ENCODE measurements at regions not wholly inside any gene's neighbourhood (a gene's known extent, or its start where the extent isn't known, plus 50 kb on each side); places are given as distances from the start of the nearest gene placed in this dataset.

GRCh38 chr18:46278481-46279465 is 174.6 kb downstream of the HAUS1 start:
- no peak for TF ChIP-seq CTCF (IDR thresholded peaks at IDR 0.05; ENCODE audit: insufficient read depth, low read length, severe bottlenecking)
- Histone ChIP-seq H3K27me3 (ENCODE audit: control insufficient read depth, insufficient read depth, low read length) (no peaks in the 10 kb centered on the region), H3K4me3 (ENCODE audit: low read depth, low read length) (no peak overlapping the region), H3K36me3 (ENCODE audit: control insufficient read depth, insufficient read depth, low read length) (no peaks in the 10 kb centered on the region)
- FAIRE-seq (peak; percentile 18), DNase-seq (ENCODE audit: low read depth) (peak; percentile 39)

GRCh38 chr18:46279673-46280072 is 175.5 kb downstream of the HAUS1 start:
- Histone ChIP-seq H3K36me3 (ENCODE audit: control insufficient read depth, insufficient read depth, low read length) (no peaks in the 10 kb centered on the region), H3K4me3 (ENCODE audit: low read depth, low read length) (no peak overlapping the region), H3K27me3 (ENCODE audit: control insufficient read depth, insufficient read depth, low read length) (no peaks in the 10 kb centered on the region)
- FAIRE-seq (no peak), DNase-seq (ENCODE audit: low read depth) (no peak)
- TF ChIP-seq CTCF (IDR thresholded peaks at IDR 0.05; ENCODE audit: insufficient read depth, low read length, severe bottlenecking) = no peak

GRCh38 chr18:46281185-46282176 is 177.3 kb downstream of the HAUS1 start:
- FAIRE-seq = peak; percentile 73
- H3K36me3 ChIP-seq (ENCODE audit: control insufficient read depth, insufficient read depth, low read length) = no peaks in the 10 kb centered on the region
- peak; percentile 70 for DNase-seq (ENCODE audit: low read depth)
- peak; percentile 84 for TF ChIP-seq CTCF (IDR thresholded peaks at IDR 0.05; ENCODE audit: insufficient read depth, low read length, severe bottlenecking)
- H3K4me3 ChIP-seq (ENCODE audit: low read depth, low read length) = no peak overlapping the region
- no peaks in the 10 kb centered on the region for H3K27me3 ChIP-seq (ENCODE audit: control insufficient read depth, insufficient read depth, low read length)

- no peak for TF ChIP-seq CTCF (IDR thresholded peaks at IDR 0.05; ENCODE audit: insufficient read depth, low read length, severe bottlenecking)
- H3K36me3 ChIP-seq (ENCODE audit: control insufficient read depth, insufficient read depth, low read length) = no peaks in the 10 kb centered on the region
- FAIRE-seq = no peak
These were observed 178.0 kb downstream of the HAUS1 start for GRCh38 chr18:46282177-46282570.

GRCh38 chr18:46282646-46283045 is 178.5 kb downstream of the HAUS1 start:
- no peak overlapping the region for H3K4me3 ChIP-seq (ENCODE audit: low read depth, low read length)
- H3K36me3 ChIP-seq (ENCODE audit: control insufficient read depth, insufficient read depth, low read length) = no peaks in the 10 kb centered on the region
- no peak for DNase-seq (ENCODE audit: low read depth)
- TF ChIP-seq CTCF (IDR thresholded peaks at IDR 0.05; ENCODE audit: insufficient read depth, low read length, severe bottlenecking) = no peak
- H3K27me3 ChIP-seq (ENCODE audit: control insufficient read depth, insufficient read depth, low read length) = no peaks in the 10 kb centered on the region
- no peak for FAIRE-seq

More at GRCh38 chr18:46282177-46282570, 178.0 kb downstream of the HAUS1 start:
- no peak overlapping the region for H3K4me3 ChIP-seq (ENCODE audit: low read depth, low read length)
- no peaks in the 10 kb centered on the region for H3K27me3 ChIP-seq (ENCODE audit: control insufficient read depth, insufficient read depth, low read length)
- no peak for DNase-seq (ENCODE audit: low read depth)
